ENCODE measurements at regions not wholly inside any gene's neighbourhood (a gene's known extent, or its start where the extent isn't known, plus 50 kb on each side); places are given as distances from the start of the nearest gene placed in this dataset.

GRCh38 chr13:47623862-47624261 is 377.2 kb downstream of the SUCLA2 start:
- DNase-seq (ENCODE audit: low read depth, low spot score) = no peak

GRCh38 chr13:47621931-47622330 is 379.1 kb downstream of the SUCLA2 start:
- DNase-seq (ENCODE audit: low read depth, low spot score) = peak; percentile 6

GRCh38 chr13:47611664-47612288 is 389.3 kb downstream of the SUCLA2 start:
- peak; percentile 46 for DNase-seq (ENCODE audit: low read depth, low spot score)

- DNase-seq (ENCODE audit: low read depth, low spot score) = no peak
Observed at GRCh38 chr13:47610687-47611086, 390.4 kb downstream of the SUCLA2 start.

- no peak for DNase-seq (ENCODE audit: low read depth, low spot score)
Observed at GRCh38 chr13:47603365-47603764, 397.7 kb downstream of the SUCLA2 start.

- DNase-seq (ENCODE audit: low read depth, low spot score) = peak; percentile 9
Observed at GRCh38 chr13:47598340-47598911, 402.6 kb downstream of the SUCLA2 start.

- no peak for DNase-seq (ENCODE audit: low read depth, low spot score)
Observed at GRCh38 chr13:47594833-47595232, 406.2 kb downstream of the SUCLA2 start.

- no peak for DNase-seq (ENCODE audit: low read depth, low spot score)
Observed at GRCh38 chr13:47592256-47592655, 408.8 kb downstream of the SUCLA2 start.

GRCh38 chr13:47588676-47589075 is 412.4 kb downstream of the SUCLA2 start:
- DNase-seq (ENCODE audit: low read depth, low spot score) = no peak

GRCh38 chr13:47572375-47572774 is 428.7 kb downstream of the SUCLA2 start:
- no peak for DNase-seq (ENCODE audit: low read depth, low spot score)

- no peak for DNase-seq (ENCODE audit: low read depth, low spot score)
Observed at GRCh38 chr13:47564041-47564440, 437.0 kb downstream of the SUCLA2 start.

GRCh38 chr13:47556703-47557102 is 444.4 kb downstream of the SUCLA2 start:
- no peak for DNase-seq (ENCODE audit: low read depth, low spot score)

GRCh38 chr13:47555235-47555634 is 445.8 kb downstream of the SUCLA2 start:
- peak; percentile 18 for DNase-seq (ENCODE audit: low read depth, low spot score)

GRCh38 chr13:47553329-47553977 is 447.6 kb downstream of the SUCLA2 start:
- no peak for DNase-seq (ENCODE audit: low read depth, low spot score)

- peak; percentile 1 for DNase-seq (ENCODE audit: low read depth, low spot score)
Observed at GRCh38 chr13:47549219-47549752, 451.8 kb downstream of the SUCLA2 start.

- no peak for DNase-seq (ENCODE audit: low read depth, low spot score)
Observed at GRCh38 chr13:47548294-47548840, 452.7 kb downstream of the SUCLA2 start.

- DNase-seq (ENCODE audit: low read depth, low spot score) = no peak
Observed at GRCh38 chr13:47546391-47547225, 454.5 kb downstream of the SUCLA2 start.

GRCh38 chr13:47545201-47546024 is 455.7 kb downstream of the SUCLA2 start:
- DNase-seq (ENCODE audit: low read depth, low spot score) = peak; percentile 4

- DNase-seq (ENCODE audit: low read depth, low spot score) = no peak
Observed at GRCh38 chr13:47539317-47539716, 461.8 kb downstream of the SUCLA2 start.

GRCh38 chr13:47523771-47524170 is 477.3 kb downstream of the SUCLA2 start:
- no peak for DNase-seq (ENCODE audit: low read depth, low spot score)
